IMR-90 (cell line): ENCODE measurements at regions not wholly inside any gene's neighbourhood (a gene's known extent, or its start where the extent isn't known, plus 50 kb on each side); places are given as distances from the start of the nearest gene placed in this dataset.

Experiments used
- ATAC-seq: fragments of 200-7000 bp; cut with Tn5 transposase; 2 replicates; pipeline ENCODE4 v1.9.1; 2020; ENCODE audit warnings: low read depth, mild to moderate bottlenecking, moderate library complexity
- BruUV-seq: library from RNA; stranded (reverse); fragments of 400-500 nt; replicated peaks from 2 replicates; lab custom pipeline; 2021; lab: Mats Ljungman, UMichigan
- CTCF ChIA-PET: fragments of 300-600 bp; formaldehyde crosslinking; extraction: SDS; loops from one replicate; lab custom pipeline; 2021; ENCODE audit warnings: antibody characterized with exemption; lab: Yijun Ruan, JAX
- POLR2A ChIA-PET: fragments of 300-600 bp; sonication (Branson Sonifier 250); formaldehyde crosslinking; loops from one replicate; lab custom pipeline; 2022; ENCODE audit warnings: antibody characterized with exemption; ENCODE audit not compliant: unreplicated experiment; lab: Charles Lee
- DNase-seq: peaks from one replicate; pipeline ENCODE4 v3.0.0; 2013
- H2AFZ ChIP-seq: replicated peaks from 2 replicates; pipeline ENCODE3; 2013; ENCODE audit warnings: low read length, mild to moderate bottlenecking; ENCODE audit not compliant: poor library complexity
- H2AK5ac ChIP-seq: 2 replicates; pipeline ENCODE4 v1.6.1; 2013; ENCODE audit warnings: low read depth, low read length, inconsistent platforms
- H2AK9ac ChIP-seq: replicated peaks from 2 replicates; pipeline ENCODE3; 2013; ENCODE audit warnings: mild to moderate bottlenecking, low read depth, low read length, moderate library complexity; ENCODE audit not compliant: poor library complexity
- H2BK120ac ChIP-seq: 2 replicates; pipeline ENCODE4 v1.6.1; 2013; ENCODE audit warnings: low read depth, low read length, inconsistent platforms
- H2BK15ac ChIP-seq: 3 replicates; pipeline ENCODE4 v1.6.1; 2013; ENCODE audit warnings: low read depth, low read length, inconsistent platforms
- H2BK20ac ChIP-seq: 2 replicates; pipeline ENCODE4 v1.6.1; 2013; ENCODE audit warnings: low read depth, mild to moderate bottlenecking, inconsistent platforms, low read length, moderate library complexity
- H2BK5ac ChIP-seq: 2 replicates; pipeline ENCODE4 v1.6.1; 2013; ENCODE audit warnings: mild to moderate bottlenecking, low read depth, low read length, inconsistent platforms; ENCODE audit not compliant: poor library complexity, severe bottlenecking
- H3K14ac ChIP-seq: replicated peaks from 2 replicates; pipeline ENCODE4 v1.6.1; 2013; ENCODE audit warnings: low read depth, low read length, inconsistent platforms
- H3K18ac ChIP-seq: 2 replicates; pipeline ENCODE4 v1.6.1; 2013; ENCODE audit warnings: low read depth, low read length, control low read depth
- H3K23ac ChIP-seq: 2 replicates; pipeline ENCODE4 v1.6.1; 2013; ENCODE audit warnings: low read depth, low read length, inconsistent platforms
- H3K27ac ChIP-seq: 2 replicates; pipeline ENCODE4 v1.5.1; 2013; ENCODE audit warnings: mild to moderate bottlenecking, control low read depth, low read length; ENCODE audit not compliant: insufficient read depth
- H3K27me3 ChIP-seq: 2 replicates; pipeline ENCODE4 v1.6.1; 2013; ENCODE audit warnings: low read length; ENCODE audit not compliant: control insufficient read depth, insufficient read depth
- H3K36me3 ChIP-seq: 2 replicates; pipeline ENCODE4 v1.6.1; 2013; ENCODE audit warnings: low read length, mixed read lengths; ENCODE audit not compliant: control insufficient read depth, insufficient read depth
- H3K4ac ChIP-seq: 2 replicates; pipeline ENCODE4 v1.6.1; 2013; ENCODE audit warnings: low read depth, low read length, inconsistent platforms
- H3K4me1 ChIP-seq: 2 replicates; pipeline ENCODE4 v1.6.1; 2013; ENCODE audit warnings: low read length, mixed read lengths; ENCODE audit not compliant: control insufficient read depth, insufficient read depth
- H3K4me2 ChIP-seq: 2 replicates; pipeline ENCODE4 v1.6.1; 2013; ENCODE audit warnings: low read depth, mild to moderate bottlenecking, control low read depth, low read length, moderate library complexity
- H3K4me3 ChIP-seq: 2 replicates; pipeline ENCODE4 v1.5.1; 2013; ENCODE audit warnings: low read depth, mild to moderate bottlenecking, control low read depth, low read length, moderate library complexity; ENCODE audit not compliant: insufficient read depth
- H3K56ac ChIP-seq: 2 replicates; pipeline ENCODE4 v1.6.1; 2013; ENCODE audit warnings: low read length, inconsistent platforms; ENCODE audit not compliant: insufficient read depth; ENCODE audit errors: extremely low read depth
- H3K79me1 ChIP-seq, 2 experiments: 2 replicates each; pipeline ENCODE4 v1.6.1; 2013; ENCODE audit warnings: low read length in 2 of 2, inconsistent platforms in 1 of 2, low read depth in 1 of 2
- H3K9ac ChIP-seq: 2 replicates; pipeline ENCODE4 v1.6.1; 2013; ENCODE audit warnings: low read depth, low read length, control low read depth
- H3K9me1 ChIP-seq: 2 replicates; pipeline ENCODE4 v1.6.1; 2013; ENCODE audit warnings: low read length, inconsistent platforms; ENCODE audit not compliant: insufficient read depth
- H3K9me3 ChIP-seq: 2 replicates; pipeline ENCODE4 v1.6.1; 2013; ENCODE audit warnings: low read length; ENCODE audit not compliant: control insufficient read depth, insufficient read depth
- H4K20me1 ChIP-seq: 2 replicates; pipeline ENCODE4 v1.6.1; 2013; ENCODE audit warnings: low read length, inconsistent platforms; ENCODE audit not compliant: insufficient read depth
- H4K5ac ChIP-seq: 2 replicates; pipeline ENCODE4 v1.6.1; 2013; ENCODE audit warnings: mild to moderate bottlenecking, low read depth, low read length, control low read depth
- H4K8ac ChIP-seq, 2 experiments: 2 replicates each; pipeline ENCODE4 v1.6.1; 2013; ENCODE audit warnings: low read depth in 2 of 2, low read length in 2 of 2, control low read depth in 1 of 2, inconsistent platforms in 1 of 2
- H4K91ac ChIP-seq: 2 replicates; pipeline ENCODE4 v1.6.1; 2013; ENCODE audit warnings: low read depth, low read length, inconsistent platforms; ENCODE audit not compliant: insufficient read depth
- CEBPB ChIP-seq: IDR thresholded peaks from 2 replicates; pipeline ENCODE4 v1.6.1; 2012; ENCODE audit warnings: low read depth, low read length, improper control_type of control experiment
- MAFK ChIP-seq: IDR thresholded peaks from 2 replicates; pipeline ENCODE4 v1.6.1; 2012; ENCODE audit warnings: low read depth, low read length, improper control_type of control experiment
- SMC3 ChIP-seq: fragments of 150-350 bp; IDR thresholded peaks from 2 replicates; pipeline ENCODE4 v1.6.1; 2016; ENCODE audit warnings: low read depth, mild to moderate bottlenecking, antibody characterized with exemption, low read length, moderate library complexity
- WGBS, 2 experiments: methylation state at CpG; one replicate each; pipeline versions ENCODE4 v1.1.5 to v1.1.7; 2013; ENCODE audit warnings: missing lambda C conversion rate in 2 of 2; ENCODE audit not compliant: insufficient read length in 1 of 2; ENCODE audit errors: extremely low coverage in 2 of 2; 5-methylcytosine and 5-hydroxymethylcytosine counted together
- dilution Hi-C: fragments of 300-500 bp; cut with HindIII; formaldehyde crosslinking; loops from one replicate; pipeline ENCODE4 v1.14.3; 2018; ENCODE audit warnings: low sequenced_read_pairs; ENCODE audit not compliant: unreplicated experiment
- in situ Hi-C: fragments of 300-500 bp; cut with MboI; formaldehyde crosslinking; loops from 3 replicates; pipeline ENCODE4 v1.14.3; 2019; ENCODE audit warnings: low sequenced_read_pairs, inconsistent platforms, mixed read lengths
- intact Hi-C: fragments of 100-400 bp; cut with micrococcal nuclease; formaldehyde crosslinking; loops from 2 replicates; pipeline ENCODE4 v1.10.0; 2022

DNA sequence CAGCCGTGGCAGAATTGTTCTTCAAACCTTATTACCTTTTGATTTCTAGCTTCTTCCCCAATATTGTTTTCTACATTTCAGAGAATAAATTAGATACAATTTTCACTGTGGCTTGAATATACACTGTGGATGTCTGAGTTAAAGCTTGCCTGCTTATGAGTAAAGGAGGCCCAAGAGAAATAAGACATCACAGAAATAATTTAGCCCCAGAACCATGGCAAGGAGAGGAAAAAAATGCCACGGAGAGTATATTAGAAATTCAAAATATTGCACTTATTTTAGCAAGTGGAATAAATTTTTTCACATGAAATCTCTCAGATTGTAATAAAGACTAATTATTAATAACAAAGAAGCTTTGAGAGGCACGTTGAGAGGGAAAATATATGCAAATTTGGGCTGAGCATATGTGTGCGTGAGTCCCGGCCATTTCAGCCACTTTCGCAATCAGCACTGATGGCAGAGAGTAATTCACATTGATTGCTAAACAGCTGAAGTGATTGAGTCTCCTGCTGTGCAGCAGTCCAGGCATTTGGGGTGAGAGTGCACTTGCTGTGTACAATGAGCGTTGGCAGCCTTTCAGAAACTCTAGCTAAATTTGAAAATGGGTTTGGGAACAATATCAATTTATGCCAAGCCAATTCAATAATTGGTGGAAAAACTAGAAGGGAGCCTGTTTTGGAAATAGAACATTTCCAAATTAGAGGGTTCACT, 596.0 kb downstream of the EPM2A start:
- Histone ChIP-seq H3K14ac (0 out of 2 replicates have a peak overlapping the region, but pooled peaks have one; percentile 21), H4K5ac (no peak overlapping the region), H3K27ac (no peak overlapping the region), H3K27me3 (no peaks in the 10 kb centered on the region), H4K8ac (no peak overlapping the region), H3K79me1 (no peaks in the 10 kb centered on the region), H3K56ac (no peak overlapping the region), H3K4me3 (no peak overlapping the region), H3K18ac (peak overlapping the region; percentile 96; the same call in 1 of the 2 replicates), H3K9me3 (no peaks in the 10 kb centered on the region), H3K9me1 (no peaks in the 10 kb centered on the region; the same call in 1 of the 2 replicates), H2AK5ac (no peak overlapping the region), H2BK15ac (no peak overlapping the region), H3K23ac (no peak overlapping the region), H2BK20ac (no peak overlapping the region), H2BK5ac (no peak overlapping the region), H3K4ac (no peak overlapping the region), H3K36me3 (no peaks in the 10 kb centered on the region), H2AFZ (peak overlapping the region; percentile 68), H4K91ac (no peak overlapping the region), H2BK120ac (peak overlapping the region; percentile 46; the same call in 1 of the 2 replicates), H3K4me2 (no peak overlapping the region), H2AK9ac (no peak overlapping the region), H4K20me1 (no peaks in the 10 kb centered on the region), H3K9ac (no peak overlapping the region), H3K4me1 (0 out of 2 replicates have a peak, but pooled peaks cover 1% of the 10 kb centered on the region)
- BruUV-seq = no TSS peak
- ChIA-PET POLR2A (no interaction called here), CTCF (no interaction called here)
- WGBS, 2 experiments = no CpG with 5 or more reads among the region's 7 CpGs
- in situ Hi-C loops = loop anchor here (10.0 kb wide), 1 partner anchor 554 kb away; no protein-coding TSS in a partner anchor
- ATAC-seq (peak; percentile 66), DNase-seq (peak; percentile 65)
- dilution Hi-C loops = no loop called here
- intact Hi-C loops = loop anchor here (5.0 kb wide), 2 partner anchors 202 to 493 kb away; no protein-coding TSS in a partner anchor
- TF ChIP-seq MAFK (no peak), SMC3 (no peak), CEBPB (peak; percentile 94)
